IMR-90 (cell line): ENCODE measurements at regions not wholly inside any gene's neighbourhood (a gene's known extent, or its start where the extent isn't known, plus 50 kb on each side); places are given as distances from the start of the nearest gene placed in this dataset.

ENCODE experiments used
- ATAC-seq: fragments of 200-7000 bp; cut with Tn5 transposase; 2 replicates; pipeline ENCODE4 v1.9.1; 2020; ENCODE audit warnings: low read depth, mild to moderate bottlenecking, moderate library complexity
- BruUV-seq: library from RNA; stranded (reverse); fragments of 400-500 nt; replicated peaks from 2 replicates; lab custom pipeline; 2021; lab: Mats Ljungman, UMichigan
- CTCF ChIA-PET: fragments of 300-600 bp; formaldehyde crosslinking; extraction: SDS; loops from one replicate; lab custom pipeline; 2021; ENCODE audit warnings: antibody characterized with exemption; lab: Yijun Ruan, JAX
- POLR2A ChIA-PET: fragments of 300-600 bp; sonication (Branson Sonifier 250); formaldehyde crosslinking; loops from one replicate; lab custom pipeline; 2022; ENCODE audit warnings: antibody characterized with exemption; ENCODE audit not compliant: unreplicated experiment; lab: Charles Lee
- DNase-seq: peaks from one replicate; pipeline ENCODE4 v3.0.0; 2013
- H2AFZ ChIP-seq: replicated peaks from 2 replicates; pipeline ENCODE3; 2013; ENCODE audit warnings: low read length, mild to moderate bottlenecking; ENCODE audit not compliant: poor library complexity
- H2AK5ac ChIP-seq: 2 replicates; pipeline ENCODE4 v1.6.1; 2013; ENCODE audit warnings: low read depth, low read length, inconsistent platforms
- H2AK9ac ChIP-seq: replicated peaks from 2 replicates; pipeline ENCODE3; 2013; ENCODE audit warnings: mild to moderate bottlenecking, low read depth, low read length, moderate library complexity; ENCODE audit not compliant: poor library complexity
- H2BK120ac ChIP-seq: 2 replicates; pipeline ENCODE4 v1.6.1; 2013; ENCODE audit warnings: low read depth, low read length, inconsistent platforms
- H2BK15ac ChIP-seq: 3 replicates; pipeline ENCODE4 v1.6.1; 2013; ENCODE audit warnings: low read depth, low read length, inconsistent platforms
- H2BK20ac ChIP-seq: 2 replicates; pipeline ENCODE4 v1.6.1; 2013; ENCODE audit warnings: low read depth, mild to moderate bottlenecking, inconsistent platforms, low read length, moderate library complexity
- H2BK5ac ChIP-seq: 2 replicates; pipeline ENCODE4 v1.6.1; 2013; ENCODE audit warnings: mild to moderate bottlenecking, low read depth, low read length, inconsistent platforms; ENCODE audit not compliant: poor library complexity, severe bottlenecking
- H3K14ac ChIP-seq: replicated peaks from 2 replicates; pipeline ENCODE4 v1.6.1; 2013; ENCODE audit warnings: low read depth, low read length, inconsistent platforms
- H3K18ac ChIP-seq: 2 replicates; pipeline ENCODE4 v1.6.1; 2013; ENCODE audit warnings: low read depth, low read length, control low read depth
- H3K23ac ChIP-seq: 2 replicates; pipeline ENCODE4 v1.6.1; 2013; ENCODE audit warnings: low read depth, low read length, inconsistent platforms
- H3K27ac ChIP-seq: 2 replicates; pipeline ENCODE4 v1.5.1; 2013; ENCODE audit warnings: mild to moderate bottlenecking, control low read depth, low read length; ENCODE audit not compliant: insufficient read depth
- H3K27me3 ChIP-seq: 2 replicates; pipeline ENCODE4 v1.6.1; 2013; ENCODE audit warnings: low read length; ENCODE audit not compliant: control insufficient read depth, insufficient read depth
- H3K36me3 ChIP-seq: 2 replicates; pipeline ENCODE4 v1.6.1; 2013; ENCODE audit warnings: low read length, mixed read lengths; ENCODE audit not compliant: control insufficient read depth, insufficient read depth
- H3K4ac ChIP-seq: 2 replicates; pipeline ENCODE4 v1.6.1; 2013; ENCODE audit warnings: low read depth, low read length, inconsistent platforms
- H3K4me1 ChIP-seq: 2 replicates; pipeline ENCODE4 v1.6.1; 2013; ENCODE audit warnings: low read length, mixed read lengths; ENCODE audit not compliant: control insufficient read depth, insufficient read depth
- H3K4me2 ChIP-seq: 2 replicates; pipeline ENCODE4 v1.6.1; 2013; ENCODE audit warnings: low read depth, mild to moderate bottlenecking, control low read depth, low read length, moderate library complexity
- H3K4me3 ChIP-seq: 2 replicates; pipeline ENCODE4 v1.5.1; 2013; ENCODE audit warnings: low read depth, mild to moderate bottlenecking, control low read depth, low read length, moderate library complexity; ENCODE audit not compliant: insufficient read depth
- H3K56ac ChIP-seq: 2 replicates; pipeline ENCODE4 v1.6.1; 2013; ENCODE audit warnings: low read length, inconsistent platforms; ENCODE audit not compliant: insufficient read depth; ENCODE audit errors: extremely low read depth
- H3K79me1 ChIP-seq, 2 experiments: 2 replicates each; pipeline ENCODE4 v1.6.1; 2013; ENCODE audit warnings: low read length in 2 of 2, inconsistent platforms in 1 of 2, low read depth in 1 of 2
- H3K9ac ChIP-seq: 2 replicates; pipeline ENCODE4 v1.6.1; 2013; ENCODE audit warnings: low read depth, low read length, control low read depth
- H3K9me1 ChIP-seq: 2 replicates; pipeline ENCODE4 v1.6.1; 2013; ENCODE audit warnings: low read length, inconsistent platforms; ENCODE audit not compliant: insufficient read depth
- H3K9me3 ChIP-seq: 2 replicates; pipeline ENCODE4 v1.6.1; 2013; ENCODE audit warnings: low read length; ENCODE audit not compliant: control insufficient read depth, insufficient read depth
- H4K20me1 ChIP-seq: 2 replicates; pipeline ENCODE4 v1.6.1; 2013; ENCODE audit warnings: low read length, inconsistent platforms; ENCODE audit not compliant: insufficient read depth
- H4K5ac ChIP-seq: 2 replicates; pipeline ENCODE4 v1.6.1; 2013; ENCODE audit warnings: mild to moderate bottlenecking, low read depth, low read length, control low read depth
- H4K8ac ChIP-seq, 2 experiments: 2 replicates each; pipeline ENCODE4 v1.6.1; 2013; ENCODE audit warnings: low read depth in 2 of 2, low read length in 2 of 2, control low read depth in 1 of 2, inconsistent platforms in 1 of 2
- H4K91ac ChIP-seq: 2 replicates; pipeline ENCODE4 v1.6.1; 2013; ENCODE audit warnings: low read depth, low read length, inconsistent platforms; ENCODE audit not compliant: insufficient read depth
- BHLHE40 ChIP-seq: fragments of 150-350 bp; IDR thresholded peaks from 2 replicates; pipeline ENCODE4 v1.6.1; 2016; ENCODE audit warnings: mild to moderate bottlenecking, low read depth, low read length
- CEBPB ChIP-seq: IDR thresholded peaks from 2 replicates; pipeline ENCODE4 v1.6.1; 2012; ENCODE audit warnings: low read depth, low read length, improper control_type of control experiment
- CHD1 ChIP-seq: IDR thresholded peaks from 2 replicates; pipeline ENCODE4 v1.6.1; 2012; ENCODE audit warnings: low read depth, low read length, improper control_type of control experiment
- FOS ChIP-seq: fragments of 150-350 bp; IDR thresholded peaks from 2 replicates; pipeline ENCODE4 v1.6.1; 2016; ENCODE audit warnings: low read depth, low read length
- MAFK ChIP-seq: IDR thresholded peaks from 2 replicates; pipeline ENCODE4 v1.6.1; 2012; ENCODE audit warnings: low read depth, low read length, improper control_type of control experiment
- MAZ ChIP-seq: IDR thresholded peaks from 2 replicates; pipeline ENCODE4 v1.6.1; 2012; ENCODE audit warnings: low read depth, mild to moderate bottlenecking, low read length, improper control_type of control experiment, moderate library complexity, borderline replicate concordance
- MXI1 ChIP-seq: IDR thresholded peaks from 2 replicates; pipeline ENCODE4 v1.6.1; 2012; ENCODE audit warnings: low read depth, mild to moderate bottlenecking, low read length, moderate library complexity, borderline replicate concordance
- NFE2L2 ChIP-seq: fragments of 150-350 bp; IDR thresholded peaks from 2 replicates; pipeline ENCODE4 v1.6.1; 2016; ENCODE audit warnings: low read depth, mild to moderate bottlenecking, low read length
- POLR2A ChIP-seq: IDR thresholded peaks from 2 replicates; pipeline ENCODE4 v1.6.1; 2012; ENCODE audit warnings: mild to moderate bottlenecking, low read depth, low read length
- RAD21 ChIP-seq: IDR thresholded peaks from 2 replicates; pipeline ENCODE4 v1.6.1; 2012; ENCODE audit warnings: low read length, improper control_type of control experiment
- RCOR1 ChIP-seq: IDR thresholded peaks from 2 replicates; pipeline ENCODE4 v1.6.1; 2012; ENCODE audit warnings: mild to moderate bottlenecking, low read length, improper control_type of control experiment; ENCODE audit not compliant: insufficient replicate concordance
- RFX5 ChIP-seq: IDR thresholded peaks from 2 replicates; pipeline ENCODE4 v1.8.0; 2012; ENCODE audit warnings: low read depth, mild to moderate bottlenecking, low read length, moderate library complexity
- SMC3 ChIP-seq: fragments of 150-350 bp; IDR thresholded peaks from 2 replicates; pipeline ENCODE4 v1.6.1; 2016; ENCODE audit warnings: low read depth, mild to moderate bottlenecking, antibody characterized with exemption, low read length, moderate library complexity
- USF2 ChIP-seq: fragments of 150-350 bp; IDR thresholded peaks from 2 replicates; pipeline ENCODE4 v1.6.1; 2017; ENCODE audit warnings: mild to moderate bottlenecking, antibody characterized with exemption, low read length, low read depth
- WGBS, 2 experiments: methylation state at CpG; one replicate each; pipeline versions ENCODE4 v1.1.5 to v1.1.7; 2013; ENCODE audit warnings: missing lambda C conversion rate in 2 of 2; ENCODE audit not compliant: insufficient read length in 1 of 2; ENCODE audit errors: extremely low coverage in 2 of 2; 5-methylcytosine and 5-hydroxymethylcytosine counted together
- dilution Hi-C: fragments of 300-500 bp; cut with HindIII; formaldehyde crosslinking; loops from one replicate; pipeline ENCODE4 v1.14.3; 2018; ENCODE audit warnings: low sequenced_read_pairs; ENCODE audit not compliant: unreplicated experiment
- in situ Hi-C: fragments of 300-500 bp; cut with MboI; formaldehyde crosslinking; loops from 3 replicates; pipeline ENCODE4 v1.14.3; 2019; ENCODE audit warnings: low sequenced_read_pairs, inconsistent platforms, mixed read lengths
- intact Hi-C: fragments of 100-400 bp; cut with micrococcal nuclease; formaldehyde crosslinking; loops from 2 replicates; pipeline ENCODE4 v1.10.0; 2022
- TF ChIP-seq, protein P1 (sequence below): fragments of 150-350 bp; IDR thresholded peaks from 2 replicates; pipeline ENCODE4 v1.6.1; 2016; ENCODE audit warnings: low read depth, mild to moderate bottlenecking, low read length, moderate library complexity, borderline replicate concordance
- TF ChIP-seq, protein P2 (sequence below): conservative IDR thresholded peaks from 2 replicates; pipeline ENCODE4 v1.5.1; 2012; ENCODE audit warnings: mild to moderate bottlenecking, low read depth, low read length, improper control_type of control experiment

- Histone ChIP-seq H3K4ac (no peak overlapping the region), H2BK20ac (no peak overlapping the region), H3K9me1 (no peaks in the 10 kb centered on the region), H2AK9ac (no peak overlapping the region), H3K9me3 (0 out of 2 replicates have a peak, but pooled peaks cover 2% of the 10 kb centered on the region), H3K14ac (no peak overlapping the region), H2BK120ac (no peak overlapping the region), H3K36me3 (no peaks in the 10 kb centered on the region), H3K56ac (no peak overlapping the region), H2AFZ (no peak overlapping the region), H2BK15ac (no peak overlapping the region), H3K27ac (no peak overlapping the region), H3K27me3 (no peaks in the 10 kb centered on the region), H4K91ac (no peak overlapping the region), H3K9ac (no peak overlapping the region), H4K8ac (no peak overlapping the region), H3K4me3 (no peak overlapping the region), H2BK5ac (no peak overlapping the region), H3K4me2 (no peak overlapping the region), H3K18ac (no peak overlapping the region), H3K23ac (no peak overlapping the region), H3K79me1 (no peaks in the 10 kb centered on the region), H2AK5ac (no peak overlapping the region), H3K4me1 (no peaks in the 10 kb centered on the region), H4K20me1 (no peaks in the 10 kb centered on the region), H4K5ac (no peak overlapping the region)
- no TSS peak for BruUV-seq
- ChIA-PET POLR2A (no interaction called here), CTCF (no interaction called here)
- dilution Hi-C loops (no loop called here), in situ Hi-C loops (no loop called here), intact Hi-C loops (no loop called here)
- TF ChIP-seq FOS: no peak
- TF ChIP-seq, protein P1, sequence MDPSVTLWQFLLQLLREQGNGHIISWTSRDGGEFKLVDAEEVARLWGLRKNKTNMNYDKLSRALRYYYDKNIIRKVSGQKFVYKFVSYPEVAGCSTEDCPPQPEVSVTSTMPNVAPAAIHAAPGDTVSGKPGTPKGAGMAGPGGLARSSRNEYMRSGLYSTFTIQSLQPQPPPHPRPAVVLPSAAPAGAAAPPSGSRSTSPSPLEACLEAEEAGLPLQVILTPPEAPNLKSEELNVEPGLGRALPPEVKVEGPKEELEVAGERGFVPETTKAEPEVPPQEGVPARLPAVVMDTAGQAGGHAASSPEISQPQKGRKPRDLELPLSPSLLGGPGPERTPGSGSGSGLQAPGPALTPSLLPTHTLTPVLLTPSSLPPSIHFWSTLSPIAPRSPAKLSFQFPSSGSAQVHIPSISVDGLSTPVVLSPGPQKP: no peak
- TF ChIP-seq RCOR1: no peak
- TF ChIP-seq USF2: no peak
- TF ChIP-seq MAFK: no peak
- no peak for TF ChIP-seq POLR2A
- TF ChIP-seq BHLHE40: no peak
- TF ChIP-seq SMC3: no peak
- TF ChIP-seq, protein P2, sequence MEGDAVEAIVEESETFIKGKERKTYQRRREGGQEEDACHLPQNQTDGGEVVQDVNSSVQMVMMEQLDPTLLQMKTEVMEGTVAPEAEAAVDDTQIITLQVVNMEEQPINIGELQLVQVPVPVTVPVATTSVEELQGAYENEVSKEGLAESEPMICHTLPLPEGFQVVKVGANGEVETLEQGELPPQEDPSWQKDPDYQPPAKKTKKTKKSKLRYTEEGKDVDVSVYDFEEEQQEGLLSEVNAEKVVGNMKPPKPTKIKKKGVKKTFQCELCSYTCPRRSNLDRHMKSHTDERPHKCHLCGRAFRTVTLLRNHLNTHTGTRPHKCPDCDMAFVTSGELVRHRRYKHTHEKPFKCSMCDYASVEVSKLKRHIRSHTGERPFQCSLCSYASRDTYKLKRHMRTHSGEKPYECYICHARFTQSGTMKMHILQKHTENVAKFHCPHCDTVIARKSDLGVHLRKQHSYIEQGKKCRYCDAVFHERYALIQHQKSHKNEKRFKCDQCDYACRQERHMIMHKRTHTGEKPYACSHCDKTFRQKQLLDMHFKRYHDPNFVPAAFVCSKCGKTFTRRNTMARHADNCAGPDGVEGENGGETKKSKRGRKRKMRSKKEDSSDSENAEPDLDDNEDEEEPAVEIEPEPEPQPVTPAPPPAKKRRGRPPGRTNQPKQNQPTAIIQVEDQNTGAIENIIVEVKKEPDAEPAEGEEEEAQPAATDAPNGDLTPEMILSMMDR: no peak
- no peak for TF ChIP-seq CHD1
- no peak for TF ChIP-seq MAZ
- TF ChIP-seq RAD21: no peak
- TF ChIP-seq CEBPB: no peak
- TF ChIP-seq NFE2L2: no peak
- no peak for TF ChIP-seq MXI1
- no peak for TF ChIP-seq RFX5
- DNase-seq (no peak), ATAC-seq (no peak)
- no CpG with 5 or more reads among the region's 4 CpGs for WGBS, 2 experiments
Observed at GRCh38 chr2:7133521-7133920, 216.3 kb downstream of the RNF144A start.
